IPS DF 4.7 (cell line): ENCODE measurements at regions not wholly inside any gene's neighbourhood (a gene's known extent, or its start where the extent isn't known, plus 50 kb on each side); places are given as distances from the start of the nearest gene placed in this dataset.

ENCODE experiments used
- DNase-seq: peaks from one replicate; pipeline ENCODE4 v3.0.0-alpha.2; 2013; ENCODE audit warnings: low spot score; ENCODE audit errors: extremely low read depth

GRCh38 chr10:131621784-131622624 is 278.8 kb upstream of the PPP2R2D start:
- DNase-seq: no peak

- no peak for DNase-seq
These were observed 275.8 kb upstream of the PPP2R2D start for GRCh38 chr10:131625041-131625440.

- no peak for DNase-seq
These were observed 274.5 kb upstream of the PPP2R2D start for GRCh38 chr10:131626274-131626673.

- DNase-seq: no peak
These were observed 271.6 kb upstream of the PPP2R2D start for GRCh38 chr10:131629026-131629770.

- no peak for DNase-seq
These were observed 270.0 kb upstream of the PPP2R2D start for GRCh38 chr10:131630772-131631258.

- DNase-seq: no peak
These were observed 269.2 kb upstream of the PPP2R2D start for GRCh38 chr10:131631619-131632018.

- no peak for DNase-seq
These were observed 265.2 kb upstream of the PPP2R2D start for GRCh38 chr10:131635564-131636015.

- no peak for DNase-seq
These were observed 264.7 kb upstream of the PPP2R2D start for GRCh38 chr10:131636116-131636515.

- DNase-seq: no peak
These were observed 263.7 kb upstream of the PPP2R2D start for GRCh38 chr10:131636841-131637724.

GRCh38 chr10:131638049-131638879 is 262.5 kb upstream of the PPP2R2D start:
- DNase-seq: no peak

GRCh38 chr10:131638880-131639278 is 261.9 kb upstream of the PPP2R2D start:
- no peak for DNase-seq

GRCh38 chr10:131640045-131640644 is 260.7 kb upstream of the PPP2R2D start:
- no peak for DNase-seq

- no peak for DNase-seq
These were observed 259.6 kb upstream of the PPP2R2D start for GRCh38 chr10:131641231-131641630.

- DNase-seq: no peak
These were observed 258.9 kb upstream of the PPP2R2D start for GRCh38 chr10:131641898-131642297.

- DNase-seq: no peak
These were observed 257.8 kb upstream of the PPP2R2D start for GRCh38 chr10:131642966-131643365.

- DNase-seq: no peak
These were observed 256.5 kb upstream of the PPP2R2D start for GRCh38 chr10:131644289-131644688.

GRCh38 chr10:131644864-131645658 is 255.7 kb upstream of the PPP2R2D start:
- no peak for DNase-seq

GRCh38 chr10:131645756-131646155 is 255.1 kb upstream of the PPP2R2D start:
- DNase-seq: no peak
